Psoas muscle (tissue), 7 donors: ENCODE measurements at regions not wholly inside any gene's neighbourhood (a gene's known extent, or its start where the extent isn't known, plus 50 kb on each side); places are given as distances from the start of the nearest gene placed in this dataset.

Source experiments
- ATAC-seq, 4 donors: fragments of 200-7000 bp; cut with Tn5 transposase; one replicate each; pipeline ENCODE4 v1.9.1; 2020; ENCODE audit warnings: moderate library complexity in 3 of 4, mild to moderate bottlenecking in 2 of 4
- DNase-seq, 2 donors: peaks; one replicate each; pipeline ENCODE4 v3.0.0-alpha.2; 2020
- H3K27ac ChIP-seq: fragments of 200-600 bp; one replicate; pipeline ENCODE4 v1.8.0; 2022
- H3K27me3 ChIP-seq, 3 donors: fragments of 200-600 bp in 1 of 3; one replicate each; pipeline versions ENCODE4 v1.6.1 to v1.8.0; 2013 to 2022; ENCODE audit warnings: low read length in 2 of 3, mild to moderate bottlenecking in 2 of 3, moderate library complexity in 1 of 3; ENCODE audit not compliant: insufficient read depth in 3 of 3
- H3K36me3 ChIP-seq, 2 donors: fragments of 200-600 bp in 1 of 2; one replicate each; pipeline versions ENCODE4 v1.6.1 to v1.8.0; 2013 to 2022; ENCODE audit warnings: low read depth in 1 of 2, mild to moderate bottlenecking in 1 of 2, moderate library complexity in 1 of 2; ENCODE audit not compliant: insufficient read depth in 1 of 2
- H3K4me1 ChIP-seq: fragments of 200-600 bp; one replicate; pipeline ENCODE4 v1.8.0; 2022
- H3K4me3 ChIP-seq: fragments of 200-600 bp; one replicate; pipeline ENCODE4 v1.8.0; 2022; ENCODE audit warnings: mild to moderate bottlenecking
- H3K9me3 ChIP-seq: fragments of 200-600 bp; one replicate; pipeline ENCODE4 v1.8.0; 2022
- WGBS, 3 donors: extraction: QIAGEN DNeasy Blood & Tissue Kit; methylation state at CpG; one replicate each; pipeline versions ENCODE4 v1.1.6 to v1.1.7; 2013; 5-methylcytosine and 5-hydroxymethylcytosine counted together
- intact Hi-C, 2 donors: fragments of 100-400 bp; cut with DNase I; formaldehyde crosslinking; loops; one replicate each; pipeline versions ENCODE4 v1.11.0 to v1.14.2; 2022
- TF ChIP-seq, protein P1 (sequence below): fragments of 200-600 bp; IDR thresholded peaks from one replicate; pipeline ENCODE4 v1.8.0; 2022; ENCODE audit warnings: antibody characterized with exemption
- donor health status: healthy with polysubstance abuse.
- donor health status: DM: no; HTN: no; CAD: no; lungs with moderate emphysema.
- donor health status: Bipolar disorder and iron deficiency.
- donor health status: healthy.
- donor health status: DM: yes; HTN: yes; CAD: no.
- donor health status: DM: no; HTN: no; CAD: no.
- donor health status: DM: yes; HTN: yes; CAD: no.

DNA sequence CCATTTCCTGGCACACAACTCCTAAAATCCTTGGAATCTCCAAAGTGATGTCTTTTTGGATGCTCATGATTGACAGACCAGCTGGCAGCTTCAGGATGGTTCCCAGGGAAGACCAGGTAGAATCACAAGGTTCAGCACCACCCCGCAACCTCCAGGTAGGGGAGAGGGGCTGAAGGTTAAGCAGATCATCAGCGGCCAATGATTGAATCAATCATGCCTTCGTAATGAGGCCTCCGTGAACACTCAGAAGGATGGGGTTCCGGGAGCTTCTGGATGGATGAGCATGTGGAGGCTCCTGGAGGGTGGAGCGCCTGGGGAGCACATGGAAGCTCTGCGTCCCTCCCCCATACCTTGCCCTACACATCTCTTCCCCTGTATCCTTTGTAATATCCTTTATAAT is 185.9 kb downstream of the SEC14L1 start:
- no peak for DNase-seq
- no peak for ATAC-seq
- TF ChIP-seq, protein P1, sequence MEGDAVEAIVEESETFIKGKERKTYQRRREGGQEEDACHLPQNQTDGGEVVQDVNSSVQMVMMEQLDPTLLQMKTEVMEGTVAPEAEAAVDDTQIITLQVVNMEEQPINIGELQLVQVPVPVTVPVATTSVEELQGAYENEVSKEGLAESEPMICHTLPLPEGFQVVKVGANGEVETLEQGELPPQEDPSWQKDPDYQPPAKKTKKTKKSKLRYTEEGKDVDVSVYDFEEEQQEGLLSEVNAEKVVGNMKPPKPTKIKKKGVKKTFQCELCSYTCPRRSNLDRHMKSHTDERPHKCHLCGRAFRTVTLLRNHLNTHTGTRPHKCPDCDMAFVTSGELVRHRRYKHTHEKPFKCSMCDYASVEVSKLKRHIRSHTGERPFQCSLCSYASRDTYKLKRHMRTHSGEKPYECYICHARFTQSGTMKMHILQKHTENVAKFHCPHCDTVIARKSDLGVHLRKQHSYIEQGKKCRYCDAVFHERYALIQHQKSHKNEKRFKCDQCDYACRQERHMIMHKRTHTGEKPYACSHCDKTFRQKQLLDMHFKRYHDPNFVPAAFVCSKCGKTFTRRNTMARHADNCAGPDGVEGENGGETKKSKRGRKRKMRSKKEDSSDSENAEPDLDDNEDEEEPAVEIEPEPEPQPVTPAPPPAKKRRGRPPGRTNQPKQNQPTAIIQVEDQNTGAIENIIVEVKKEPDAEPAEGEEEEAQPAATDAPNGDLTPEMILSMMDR, result no peak
- no peaks in the 10 kb centered on the region for H3K36me3 ChIP-seq
- WGBS, 3 donors, result 96 to 97% (median 97%) methylated on average over 7 of the region's 7 CpGs
- no peaks in the 10 kb centered on the region for H3K27me3 ChIP-seq
- H3K4me1 ChIP-seq, result peaks cover 53% of the 10 kb centered on the region
- intact Hi-C loops, result loop anchor here in 1 of 2 donors (5.0 kb wide), 1 partner anchor 101 kb away; no protein-coding TSS in a partner anchor
- no peak overlapping the region for H3K27ac ChIP-seq
- H3K9me3 ChIP-seq, result no peaks in the 10 kb centered on the region
- H3K4me3 ChIP-seq, result no peak overlapping the region

DNA sequence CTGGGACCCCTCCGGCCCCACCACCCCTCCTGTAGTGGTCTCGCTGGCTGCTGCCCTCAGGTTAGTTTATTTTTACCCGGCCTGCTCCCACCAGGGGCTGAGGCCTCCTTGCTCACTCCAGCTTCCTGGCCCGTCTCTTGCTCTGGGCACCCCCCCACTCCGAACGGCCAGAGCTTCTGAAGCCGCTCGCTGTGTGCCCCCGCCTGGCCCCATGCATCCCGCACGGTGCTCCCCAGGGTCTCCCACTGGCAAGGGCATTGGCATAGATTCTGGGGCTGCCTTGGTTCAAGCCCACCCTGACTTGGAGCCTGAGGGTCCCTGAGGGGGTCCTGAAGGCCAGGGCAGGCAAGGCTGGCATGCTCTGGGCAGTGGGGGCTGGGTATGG is 186.4 kb downstream of the SEC14L1 start:
- 90 to 94% (median 92%) methylated on average over 11 of the region's 11 CpGs for WGBS, 3 donors
- ATAC-seq, result no peak
- H3K4me3 ChIP-seq, result no peak overlapping the region
- no peaks in the 10 kb centered on the region for H3K9me3 ChIP-seq
- peaks cover 53% of the 10 kb centered on the region for H3K4me1 ChIP-seq
- DNase-seq, result no peak
- no peak overlapping the region for H3K27ac ChIP-seq
- no peaks in the 10 kb centered on the region for H3K36me3 ChIP-seq
- no peaks in the 10 kb centered on the region for H3K27me3 ChIP-seq
- TF ChIP-seq, protein P1, result no peak
- intact Hi-C loops, result loop anchor here in 1 of 2 donors (5.0 kb wide), 1 partner anchor 100 kb away; no protein-coding TSS in a partner anchor

DNA sequence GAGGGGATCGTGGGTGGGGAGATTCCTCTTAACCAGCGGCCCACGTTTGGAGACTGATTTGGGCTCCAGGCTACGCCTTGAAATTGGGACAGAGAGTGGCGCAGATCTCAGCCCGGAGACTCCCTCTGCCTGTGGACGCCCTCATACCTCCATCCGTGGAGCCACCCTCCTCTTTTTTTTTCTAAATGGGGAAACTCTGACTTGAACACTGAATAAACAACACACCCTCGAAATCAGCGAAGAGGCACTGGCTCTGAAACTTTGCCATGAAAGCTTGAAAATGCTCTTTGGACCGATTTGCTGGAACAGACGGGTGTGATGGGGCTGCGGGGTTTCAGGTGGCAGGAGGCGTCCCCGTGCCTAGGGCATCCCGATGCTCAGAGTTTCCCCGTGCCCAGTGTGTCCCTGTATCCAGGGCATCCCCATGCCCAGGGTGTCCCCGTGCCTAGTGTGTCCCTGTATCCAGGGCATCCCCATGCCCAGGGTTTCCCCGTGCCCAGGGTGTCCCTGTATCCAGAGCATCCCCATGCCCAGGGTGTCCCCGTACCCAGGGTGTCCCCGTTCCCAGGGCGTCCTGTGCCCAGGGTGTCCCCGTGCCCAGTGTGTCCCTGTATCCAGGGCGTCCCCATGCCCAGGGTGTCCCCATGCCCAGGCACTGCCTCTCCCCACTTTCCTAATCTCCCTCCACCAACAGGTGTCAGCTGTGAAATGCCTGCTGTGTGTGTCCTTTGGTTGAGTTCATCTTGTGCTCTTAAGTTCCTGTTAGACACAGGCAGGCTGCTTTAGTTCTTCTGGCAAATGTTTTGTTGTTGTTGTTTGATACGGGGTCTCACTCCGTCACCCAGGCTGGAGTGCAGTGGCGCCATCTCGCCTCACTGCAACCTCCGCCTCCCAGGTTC is 187.0 kb downstream of the SEC14L1 start:
- TF ChIP-seq, protein P1, result no peak
- DNase-seq (no peak), ATAC-seq (no peak)
- no peaks in the 10 kb centered on the region for H3K36me3 ChIP-seq
- no peaks in the 10 kb centered on the region for H3K9me3 ChIP-seq
- 54 to 76% (median 65%) methylated on average over 29 of the region's 29 CpGs for WGBS, 3 donors
- intact Hi-C loops, result loop anchor here in 1 of 2 donors (5.0 kb wide), 1 partner anchor 99 kb away; no protein-coding TSS in a partner anchor
- H3K4me1 ChIP-seq, result peaks cover 52% of the 10 kb centered on the region
- H3K27ac ChIP-seq, result no peak overlapping the region
- no peak overlapping the region for H3K4me3 ChIP-seq
- no peaks in the 10 kb centered on the region for H3K27me3 ChIP-seq

DNA sequence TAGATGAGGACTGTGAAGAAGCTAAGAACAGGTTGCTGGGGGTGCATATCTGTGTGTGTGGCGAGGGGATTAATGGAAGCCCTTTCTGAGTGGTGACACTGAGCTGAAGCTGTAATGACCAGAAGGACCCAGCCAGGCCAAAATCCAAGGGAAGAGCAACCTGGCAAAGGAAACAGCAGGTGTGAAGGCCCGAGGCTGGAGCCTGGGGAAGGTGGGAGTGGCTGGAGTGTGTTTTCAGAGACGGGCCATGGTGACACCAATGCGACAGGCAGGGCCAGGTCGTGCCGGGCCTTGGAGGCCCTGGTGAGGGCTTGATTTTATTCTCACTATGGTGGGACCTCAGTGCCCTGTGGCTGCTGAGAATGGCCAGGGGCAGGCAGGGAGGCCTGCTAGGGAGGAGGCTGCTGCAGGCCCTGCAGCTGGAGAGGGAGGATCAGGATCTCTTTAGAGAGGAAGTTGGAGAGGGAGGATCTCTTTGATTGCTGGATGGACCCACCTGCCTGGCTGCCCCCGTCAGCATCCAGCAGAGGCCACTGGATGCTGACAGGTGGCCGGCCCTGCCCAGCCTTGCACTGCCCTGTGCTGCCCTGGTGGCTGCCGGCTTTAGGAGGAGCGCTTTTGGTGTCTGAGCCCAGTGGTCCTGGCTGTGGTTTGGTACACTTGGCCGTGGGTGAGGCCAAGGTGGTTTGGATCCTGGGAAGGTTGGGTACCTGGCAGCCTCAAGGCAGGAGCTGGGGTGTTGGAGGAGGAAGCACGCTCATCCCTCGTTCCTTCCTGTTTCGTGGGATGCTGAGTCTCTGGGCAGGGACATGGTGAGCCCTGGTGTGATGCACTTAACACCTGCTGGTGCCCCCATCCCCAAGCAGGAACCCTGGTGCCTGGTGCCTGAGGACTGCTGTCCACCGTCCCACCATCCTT is 188.3 kb downstream of the SEC14L1 start:
- Histone ChIP-seq H3K4me1 (peaks cover 49% of the 10 kb centered on the region), H3K9me3 (no peaks in the 10 kb centered on the region), H3K36me3 (no peaks in the 10 kb centered on the region), H3K4me3 (no peak overlapping the region), H3K27ac (no peak overlapping the region), H3K27me3 (no peaks in the 10 kb centered on the region)
- intact Hi-C loops, result loop anchor here in 1 of 2 donors (5.0 kb wide), 1 partner anchor 98 kb away; no protein-coding TSS in a partner anchor
- ATAC-seq (no peak), DNase-seq (no peak)
- 74 to 84% (median 78%) methylated on average over 15 of the region's 15 CpGs for WGBS, 3 donors
- TF ChIP-seq, protein P1, result no peak
